Activated T-cell treated with anti-CD3 and anti-CD28 coated beads, Interleukin-2, amount 50 U/mL, for 72 hours (primary cell): ENCODE measurements at regions not wholly inside any gene's neighbourhood (a gene's known extent, or its start where the extent isn't known, plus 50 kb on each side); places are given as distances from the start of the nearest gene placed in this dataset.
"Not testable (repeated sequence)": the region's sequence is repeated elsewhere in the genome, so short reads cannot be mapped to it uniquely, and the experiment has no call there.

Source experiments
- ATAC-seq, 2 donors: fragments of 150-1000 bp; cut with Tn5 transposase; replicated peaks in 1 of 2; 2 replicates each; pipeline ENCODE4 v1.10.0; 2021; ENCODE audit warnings: moderate library complexity in 2 of 2, mild to moderate bottlenecking in 1 of 2
- DNase-seq, 2 donors: peaks; one replicate each; pipeline ENCODE4 v3.0.0; 2021 to 2022; ENCODE audit warnings: mixed read lengths in 1 of 2
- H3K27ac Mint-ChIP-seq: one replicate; pipeline ENCODE4 v1.8.0; 2022; ENCODE audit warnings: mild to moderate bottlenecking, moderate library complexity, mixed read lengths
- H3K27me3 Mint-ChIP-seq: one replicate; pipeline ENCODE4 v1.8.0; 2022; ENCODE audit warnings: low read depth, mixed read lengths
- H3K36me3 Mint-ChIP-seq, 2 donors: one replicate each; pipeline ENCODE4 v1.8.0; 2022; ENCODE audit warnings: mixed read lengths in 2 of 2, mild to moderate bottlenecking in 1 of 2; ENCODE audit not compliant: insufficient read depth in 2 of 2
- H3K4me1 Mint-ChIP-seq: one replicate; pipeline ENCODE4 v1.8.0; 2022; ENCODE audit warnings: low read depth, mixed read lengths
- H3K4me3 Mint-ChIP-seq, 2 donors: one replicate each; pipeline ENCODE4 v1.8.0; 2022; ENCODE audit warnings: mild to moderate bottlenecking in 2 of 2, mixed read lengths in 2 of 2, moderate library complexity in 2 of 2
- H3K9me3 Mint-ChIP-seq, 2 donors: one replicate each; pipeline ENCODE4 v1.8.0; 2022; ENCODE audit warnings: mixed read lengths in 2 of 2

DNA sequence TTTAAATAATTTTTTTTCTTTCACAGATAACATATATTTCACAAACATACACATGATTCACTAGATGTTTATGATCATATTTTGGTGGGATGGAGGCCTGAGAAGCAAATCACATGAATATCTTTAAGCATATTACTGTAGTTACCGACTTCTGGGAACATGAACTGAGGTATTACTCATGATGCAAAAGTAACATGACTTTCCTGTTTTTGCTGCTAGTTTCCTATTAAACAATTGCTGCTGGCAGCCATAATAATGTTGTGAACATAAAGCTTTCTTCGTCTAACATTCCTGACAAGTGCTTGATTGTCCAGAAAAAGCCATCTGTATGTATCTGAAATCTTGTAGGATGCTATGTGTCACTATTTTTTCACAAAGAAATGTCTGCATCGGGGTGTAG is 145.4 kb downstream of the MTX2 start:
- ATAC-seq = no peak
- no peak overlapping the region for H3K4me3 Mint-ChIP-seq
- no peaks in the 10 kb centered on the region for H3K9me3 Mint-ChIP-seq
- no peaks in the 10 kb centered on the region for H3K4me1 Mint-ChIP-seq
- peaks cover 30% of the 10 kb centered on the region for H3K27me3 Mint-ChIP-seq
- H3K36me3 Mint-ChIP-seq = no peaks in the 10 kb centered on the region
- no peak for DNase-seq
- no peak overlapping the region for H3K27ac Mint-ChIP-seq

DNA sequence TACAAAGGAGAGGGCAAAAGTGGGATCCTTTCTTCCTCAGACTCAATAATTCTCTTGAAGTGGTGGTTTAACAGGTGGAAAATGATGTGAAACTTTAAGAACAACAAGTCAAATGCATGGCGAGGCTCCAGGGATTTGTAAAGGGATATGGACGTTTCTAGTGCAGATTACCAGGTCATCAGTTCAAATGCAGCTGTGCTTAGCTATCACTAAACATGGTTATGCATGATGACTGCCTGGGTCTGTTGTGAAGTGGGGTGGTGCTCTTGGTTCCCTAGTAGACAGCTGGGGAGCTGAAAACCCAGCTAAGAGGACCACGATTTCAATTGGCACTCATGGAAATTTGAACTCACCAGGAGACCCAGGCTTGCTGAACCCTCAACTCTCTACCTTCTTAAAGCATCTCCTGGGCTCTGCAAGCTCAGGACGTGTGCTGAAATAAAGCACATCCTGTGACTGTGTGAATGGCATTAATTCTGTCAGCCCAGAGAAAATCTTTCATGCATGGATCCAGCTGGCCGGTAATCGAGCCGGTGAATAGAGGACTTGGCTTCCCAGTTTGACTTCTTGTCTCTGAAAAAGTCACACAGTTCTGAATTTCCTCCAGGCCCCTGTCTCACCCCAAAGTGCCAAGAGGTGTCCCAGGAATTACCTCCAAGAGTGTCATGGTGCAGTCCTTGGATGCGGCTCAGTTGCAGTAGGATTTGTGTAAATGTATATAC is 146.1 kb downstream of the MTX2 start:
- H3K27ac Mint-ChIP-seq = no peak overlapping the region
- no peaks in the 10 kb centered on the region for H3K36me3 Mint-ChIP-seq
- no peaks in the 10 kb centered on the region for H3K9me3 Mint-ChIP-seq
- ATAC-seq (no peak), DNase-seq (no peak)
- H3K27me3 Mint-ChIP-seq = peaks cover 23% of the 10 kb centered on the region
- no peaks in the 10 kb centered on the region for H3K4me1 Mint-ChIP-seq
- no peak overlapping the region for H3K4me3 Mint-ChIP-seq

DNA sequence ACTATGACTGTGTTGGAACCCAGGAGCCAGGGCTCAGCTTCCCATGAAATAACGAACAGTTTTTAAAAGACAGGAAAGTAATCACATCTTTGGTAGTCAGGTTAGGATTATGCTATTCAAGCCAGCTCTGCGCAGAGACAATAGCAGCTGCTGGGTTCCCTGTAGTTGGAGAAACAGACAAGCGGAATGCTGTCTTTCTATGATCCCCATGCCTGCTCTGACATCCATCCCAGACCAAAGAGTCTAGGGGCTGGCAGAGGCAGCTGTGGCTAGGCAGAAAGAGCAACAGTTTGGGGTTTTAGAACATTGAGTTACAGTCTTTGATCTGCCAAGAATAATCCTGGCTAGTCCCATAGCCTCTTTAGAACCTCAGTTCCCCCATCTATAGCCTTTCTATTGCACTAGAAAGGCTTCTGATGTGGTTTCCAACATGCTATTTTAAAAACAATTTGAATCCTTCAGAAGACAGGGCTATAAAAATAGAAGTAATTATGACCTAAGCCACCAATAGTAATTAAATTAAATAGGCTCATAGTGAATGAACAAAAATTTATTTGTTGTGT is 146.8 kb downstream of the MTX2 start:
- no peak for DNase-seq
- Mint-ChIP-seq H3K27me3 (peaks cover 22% of the 10 kb centered on the region), H3K4me1 (no peaks in the 10 kb centered on the region), H3K27ac (no peak overlapping the region), H3K4me3 (no peak overlapping the region), H3K9me3 (no peaks in the 10 kb centered on the region), H3K36me3 (no peaks in the 10 kb centered on the region)
- no peak for ATAC-seq

DNA sequence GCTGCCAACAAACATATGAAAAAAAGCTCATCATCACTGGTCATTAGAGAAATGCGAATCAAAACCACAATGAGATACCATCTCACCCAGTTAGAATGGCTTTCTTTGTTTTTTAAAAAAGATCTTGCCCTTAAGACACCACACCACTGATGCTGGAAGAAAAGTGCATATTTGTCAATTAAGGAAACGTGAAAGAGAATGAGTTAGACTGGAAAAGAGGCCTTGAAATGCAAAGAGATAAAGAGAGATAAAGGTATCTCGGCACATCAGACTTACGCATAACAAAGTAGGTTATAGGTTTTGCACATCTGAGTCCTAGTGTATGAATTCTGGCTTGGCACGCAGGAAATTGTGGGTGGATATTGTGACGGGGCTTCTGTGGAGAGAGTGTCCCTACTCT is 149.5 kb downstream of the MTX2 start:
- DNase-seq = no peak
- ATAC-seq = no peak
- peaks cover 15% of the 10 kb centered on the region for H3K27me3 Mint-ChIP-seq
- H3K36me3 Mint-ChIP-seq = no peaks in the 10 kb centered on the region
- H3K9me3 Mint-ChIP-seq = no peaks in the 10 kb centered on the region
- H3K27ac Mint-ChIP-seq = no peak overlapping the region
- no peak overlapping the region for H3K4me3 Mint-ChIP-seq
- H3K4me1 Mint-ChIP-seq = no peaks in the 10 kb centered on the region

DNA sequence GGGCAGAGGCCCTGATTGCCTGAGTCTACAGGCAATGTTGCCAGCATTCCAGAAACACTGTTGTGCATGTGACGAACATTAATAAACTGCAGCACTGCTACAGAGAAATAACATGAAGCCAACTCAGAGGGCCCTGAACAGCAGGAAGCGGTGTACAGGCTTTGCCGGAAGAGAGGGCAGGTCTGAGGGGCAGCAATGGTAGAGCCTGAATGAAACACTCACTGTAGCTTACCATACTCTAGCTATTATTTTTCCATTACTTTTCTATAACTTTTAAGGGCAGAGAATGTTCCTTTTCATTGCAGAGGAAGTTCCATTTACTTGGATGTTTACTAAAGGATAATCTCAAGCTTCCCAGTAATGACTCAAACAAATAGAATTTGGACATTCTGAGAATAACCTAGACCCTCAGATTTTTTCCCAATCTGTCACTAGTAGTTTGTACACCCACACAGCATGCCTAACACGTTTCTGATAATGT is 150.4 kb downstream of the MTX2 start:
- no peak overlapping the region for H3K27ac Mint-ChIP-seq
- no peaks in the 10 kb centered on the region for H3K4me1 Mint-ChIP-seq
- H3K9me3 Mint-ChIP-seq = no peaks in the 10 kb centered on the region
- H3K27me3 Mint-ChIP-seq = peaks cover 6% of the 10 kb centered on the region
- no peak overlapping the region for H3K4me3 Mint-ChIP-seq
- ATAC-seq (no peak), DNase-seq (no peak)
- no peaks in the 10 kb centered on the region for H3K36me3 Mint-ChIP-seq

DNA sequence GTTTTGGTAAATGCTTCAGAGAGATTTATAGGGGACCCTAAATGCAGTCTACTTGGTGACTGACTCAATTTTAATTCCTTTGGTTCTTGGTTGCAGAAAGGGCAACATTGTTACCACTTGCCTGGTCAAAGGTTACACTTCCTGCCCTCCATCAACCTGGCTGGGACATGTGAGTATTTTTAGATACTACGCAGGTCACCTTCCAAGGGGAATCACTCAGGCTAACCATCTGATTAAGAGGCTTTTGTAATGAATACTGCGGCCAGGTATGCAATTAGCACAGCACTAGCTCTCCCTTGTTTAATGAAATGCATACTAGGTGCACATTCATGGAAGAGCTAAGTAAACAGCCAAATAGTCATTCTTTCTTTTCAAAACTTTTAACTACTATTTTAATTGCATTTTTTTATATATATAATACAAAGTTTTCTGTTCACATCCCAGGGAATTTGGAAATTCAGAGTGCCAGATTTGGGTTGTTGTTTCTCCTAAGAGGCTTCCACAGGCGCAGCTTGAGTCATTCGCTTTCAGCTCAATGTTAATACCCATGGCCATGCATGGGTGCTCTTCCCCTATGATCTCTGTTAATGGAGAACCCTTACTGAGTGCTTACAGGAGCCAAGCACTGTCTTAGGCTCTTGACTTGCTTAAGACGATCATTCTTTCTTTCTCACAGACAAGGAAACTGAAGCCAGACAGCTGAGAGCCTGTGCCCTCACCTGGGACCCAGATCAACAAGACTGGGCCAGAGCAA is 152.2 kb downstream of the MTX2 start:
- ATAC-seq (no peak), DNase-seq (no peak)
- H3K9me3 Mint-ChIP-seq = no peaks in the 10 kb centered on the region
- H3K27ac Mint-ChIP-seq = no peak overlapping the region
- no peaks in the 10 kb centered on the region for H3K36me3 Mint-ChIP-seq
- no peaks in the 10 kb centered on the region for H3K27me3 Mint-ChIP-seq
- no peaks in the 10 kb centered on the region for H3K4me1 Mint-ChIP-seq
- H3K4me3 Mint-ChIP-seq = no peak overlapping the region

DNA sequence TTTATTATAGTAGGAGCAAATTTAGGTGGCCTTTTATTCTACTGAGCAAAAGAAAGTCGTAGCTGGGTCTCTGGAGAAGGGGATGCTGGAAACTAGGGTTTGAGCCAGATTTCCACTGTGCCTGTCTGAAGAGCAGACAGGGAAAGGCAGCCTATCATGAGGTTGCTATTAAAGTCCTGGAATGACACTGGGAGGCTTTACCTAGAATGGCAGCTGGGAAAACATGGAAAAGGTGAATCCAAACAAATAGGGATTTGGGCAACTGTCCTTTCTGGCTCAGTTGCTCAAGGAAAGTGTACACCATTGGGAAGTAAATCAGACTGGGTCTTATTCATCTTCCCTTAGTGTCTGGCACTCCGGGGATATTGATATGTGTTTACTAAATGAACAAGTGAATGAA is 154.6 kb downstream of the MTX2 start:
- H3K36me3 Mint-ChIP-seq = no peaks in the 10 kb centered on the region
- no peak for ATAC-seq
- peaks cover 3% of the 10 kb centered on the region for H3K27me3 Mint-ChIP-seq
- no peaks in the 10 kb centered on the region for H3K4me1 Mint-ChIP-seq
- no peak for DNase-seq
- H3K9me3 Mint-ChIP-seq = no peaks in the 10 kb centered on the region
- no peak overlapping the region for H3K4me3 Mint-ChIP-seq
- H3K27ac Mint-ChIP-seq = no peak overlapping the region

DNA sequence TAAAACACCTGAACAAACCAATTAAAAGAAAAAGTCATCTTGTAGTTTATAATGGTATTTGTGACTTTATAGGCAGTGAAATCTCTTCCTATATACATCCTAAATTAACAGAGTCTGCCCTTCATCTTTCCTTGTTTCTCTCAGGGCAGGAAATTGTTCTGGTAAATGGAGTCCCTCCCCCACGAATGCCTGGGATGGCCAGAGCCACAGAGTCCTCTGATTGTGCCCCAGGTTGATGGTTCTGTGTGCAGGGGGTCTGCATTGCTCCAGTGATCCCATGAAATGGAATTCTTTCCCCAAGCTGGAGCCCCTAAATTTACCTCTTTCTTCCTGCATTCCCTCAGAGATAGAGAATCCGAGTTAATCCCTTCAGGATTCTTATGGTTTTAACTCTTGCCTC is 155.5 kb downstream of the MTX2 start:
- Mint-ChIP-seq H3K27ac (no peak overlapping the region), H3K36me3 (peaks cover 0 to 1% of the 10 kb centered on the region in 2 donors), H3K4me3 (no peak overlapping the region), H3K4me1 (no peaks in the 10 kb centered on the region), H3K9me3 (peaks cover 0 to 1% of the 10 kb centered on the region in 2 donors), H3K27me3 (peaks cover 9% of the 10 kb centered on the region)
- ATAC-seq (no peak), DNase-seq (no peak)

DNA sequence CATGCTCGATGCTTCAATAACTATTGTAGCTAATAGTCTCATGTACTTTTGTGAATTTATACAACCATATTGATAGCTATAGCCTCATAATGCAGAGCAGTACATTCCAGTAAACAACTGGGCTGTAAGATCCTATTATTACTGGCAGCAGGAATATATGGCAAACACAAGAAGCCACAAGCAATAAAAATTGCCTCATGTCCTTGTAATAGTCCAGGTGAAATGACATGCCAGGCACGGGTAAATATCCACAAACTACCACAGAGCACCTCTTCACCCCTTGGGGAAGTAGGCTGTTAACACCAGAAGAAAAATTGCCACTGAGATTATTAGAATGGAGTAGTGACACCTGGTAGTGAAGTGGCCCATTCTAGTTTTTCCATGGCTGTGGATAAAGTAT is 158.3 kb downstream of the MTX2 start:
- no peaks in the 10 kb centered on the region for H3K4me1 Mint-ChIP-seq
- no peak for DNase-seq
- H3K4me3 Mint-ChIP-seq = no peak overlapping the region
- peaks cover 9% of the 10 kb centered on the region for H3K27me3 Mint-ChIP-seq
- no peak for ATAC-seq
- peaks cover 0 to 1% of the 10 kb centered on the region in 2 donors for H3K9me3 Mint-ChIP-seq
- H3K36me3 Mint-ChIP-seq = peaks cover 0 to 1% of the 10 kb centered on the region in 2 donors
- no peak overlapping the region for H3K27ac Mint-ChIP-seq

DNA sequence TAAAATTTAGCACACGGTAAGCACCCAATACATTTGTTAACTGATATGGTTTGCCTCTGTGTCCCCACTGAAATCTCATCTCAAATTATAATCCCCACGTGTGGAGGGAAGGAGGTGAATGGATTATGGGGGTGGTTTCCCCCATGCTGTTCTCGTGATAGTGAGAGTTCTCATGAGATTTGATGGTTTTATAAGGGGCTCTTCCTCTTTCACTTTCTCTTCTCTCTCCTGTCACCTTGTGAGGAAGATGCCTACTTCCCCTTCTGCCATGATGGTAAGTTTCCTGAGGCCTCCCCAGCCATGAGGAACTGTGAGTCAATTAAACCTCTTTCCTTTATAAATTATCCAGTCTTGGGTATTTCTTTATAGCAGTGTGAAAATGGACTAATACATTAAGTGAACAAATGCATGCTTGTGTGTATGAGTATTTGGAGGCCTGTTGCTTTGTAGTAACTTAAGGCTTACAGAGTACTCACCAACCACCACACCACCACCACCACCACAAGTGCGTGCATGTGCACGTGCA is 159.8 kb downstream of the MTX2 start:
- ATAC-seq, H3K36me3 Mint-ChIP-seq, H3K27ac Mint-ChIP-seq, H3K4me1 Mint-ChIP-seq, H3K4me3 Mint-ChIP-seq, H3K9me3 Mint-ChIP-seq, DNase-seq: not testable (repeated sequence)
- peaks cover 22% of the 10 kb centered on the region for H3K27me3 Mint-ChIP-seq

DNA sequence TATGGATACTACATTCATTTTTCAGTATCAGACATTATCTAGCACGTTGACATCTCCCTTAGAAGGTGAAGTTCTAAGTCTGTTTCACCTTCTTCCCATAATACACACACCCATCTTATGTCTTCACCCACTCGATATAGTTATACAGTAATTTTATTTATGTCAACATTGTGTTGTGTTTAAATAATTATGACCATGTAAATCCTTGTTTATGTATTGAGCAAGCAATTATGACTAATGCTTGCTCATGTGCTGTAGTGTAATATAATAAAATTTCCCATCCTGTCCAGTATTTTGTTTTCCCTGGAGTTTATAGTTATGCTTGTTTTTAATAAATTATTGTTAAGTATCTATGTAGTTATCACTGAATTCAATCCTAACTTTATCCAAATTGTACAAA is 163.2 kb downstream of the MTX2 start:
- DNase-seq = no peak
- Mint-ChIP-seq H3K9me3 (peaks cover 1 to 2% of the 10 kb centered on the region in 2 donors), H3K36me3 (peaks cover 0 to 3% of the 10 kb centered on the region in 2 donors), H3K4me3 (no peak overlapping the region), H3K4me1 (no peaks in the 10 kb centered on the region), H3K27me3 (peaks cover 41% of the 10 kb centered on the region), H3K27ac (no peak overlapping the region)
- no peak for ATAC-seq

DNA sequence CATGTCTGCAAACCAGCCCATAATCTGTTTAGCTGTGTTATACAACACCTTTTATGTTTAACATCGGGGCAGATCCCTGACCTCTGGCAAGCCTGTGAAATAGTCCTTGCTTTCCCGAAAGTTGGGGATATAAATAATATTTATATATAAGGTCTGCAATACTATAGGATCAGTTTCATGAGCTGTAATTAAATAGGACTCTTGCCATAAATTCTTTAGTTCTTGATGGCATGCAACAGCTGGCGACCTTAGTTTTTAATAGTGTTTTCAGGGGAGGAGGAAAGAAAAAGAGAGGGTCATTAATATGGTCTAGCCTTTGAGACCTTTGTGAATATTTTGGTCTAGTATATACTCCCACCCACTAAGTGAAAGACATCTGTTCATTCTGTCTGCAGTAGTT is 166.5 kb downstream of the MTX2 start:
- Mint-ChIP-seq H3K36me3 (peaks cover 0 to 2% of the 10 kb centered on the region in 2 donors), H3K4me3 (no peak overlapping the region), H3K9me3 (peaks cover 0 to 2% of the 10 kb centered on the region in 2 donors), H3K27ac (no peak overlapping the region), H3K4me1 (no peaks in the 10 kb centered on the region), H3K27me3 (peaks cover 32% of the 10 kb centered on the region)
- DNase-seq = no peak
- ATAC-seq = no peak

DNA sequence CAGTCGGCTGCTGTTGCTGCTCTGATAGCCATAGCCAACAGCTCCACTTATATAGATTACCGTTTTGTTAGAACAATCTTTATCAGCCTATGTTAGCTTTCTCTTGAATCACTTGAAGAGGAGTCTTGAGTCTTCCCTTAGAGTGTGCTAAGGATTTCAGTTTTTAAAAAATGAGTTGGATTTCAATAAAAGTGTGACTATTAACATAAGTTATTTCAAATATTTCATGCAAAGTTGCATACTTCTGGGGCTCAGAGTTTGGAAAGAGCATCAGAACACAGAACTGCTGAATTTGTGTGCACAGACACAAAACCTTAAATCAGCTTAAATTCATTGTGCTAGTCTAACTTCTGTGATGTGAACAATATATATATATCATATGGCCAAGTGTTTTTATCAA is 174.7 kb downstream of the MTX2 start:
- Mint-ChIP-seq H3K27ac (no peak overlapping the region), H3K4me1 (no peaks in the 10 kb centered on the region), H3K27me3 (peaks cover 1% of the 10 kb centered on the region), H3K9me3 (no peaks in the 10 kb centered on the region), H3K36me3 (no peaks in the 10 kb centered on the region), H3K4me3 (no peak overlapping the region)
- DNase-seq (no peak), ATAC-seq (no peak)
